Adrenal gland (tissue), 9 donors: ENCODE measurements at regions not wholly inside any gene's neighbourhood (a gene's known extent, or its start where the extent isn't known, plus 50 kb on each side); places are given as distances from the start of the nearest gene placed in this dataset.

Source experiments
- DNase-seq, 7 donors: peaks; one replicate each; pipeline ENCODE4 v3.0.0-alpha.2; 2019 to 2020
- H3K27ac ChIP-seq, 5 donors: fragments of 200-600 bp; sonication (generic) in 4 of 5; 1 replicate in 3 of 5; 2 replicates in 2 of 5; pipeline versions ENCODE4 v1.5.1 to v1.8.0; 2016 to 2020; ENCODE audit warnings: mild to moderate bottlenecking in 1 of 5
- H3K27me3 ChIP-seq: fragments of 200-600 bp; 2 replicates; pipeline ENCODE4 v1.8.0; 2021
- H3K36me3 ChIP-seq, 2 donors: fragments of 200-600 bp; replicated peaks in 1 of 2; 1 replicate in 1 of 2; 2 replicates in 1 of 2; pipeline versions ENCODE4 v1.5.1 to v1.8.0; 2018 to 2022
- H3K4me1 ChIP-seq, 2 donors: fragments of 200-600 bp; replicated peaks in 1 of 2; 1 replicate in 1 of 2; 2 replicates in 1 of 2; pipeline versions ENCODE4 v1.5.1 to v1.8.0; 2018 to 2021
- H3K4me3 ChIP-seq, 4 donors: fragments of 200-600 bp; sonication (generic) in 3 of 4; one replicate each; pipeline ENCODE4 v1.5.1; 2016 to 2018
- H3K9me3 ChIP-seq, 3 donors: fragments of 200-600 bp; sonication (generic) in 1 of 3; replicated peaks in 1 of 3; 1 replicate in 2 of 3; 2 replicates in 1 of 3; pipeline versions ENCODE4 v1.5.1 to v1.8.0; 2016 to 2021
- POLR2A ChIP-seq, 2 donors: fragments of 450-650 bp; IDR thresholded peaks; one replicate each; pipeline ENCODE4 v1.6.1; 2017; ENCODE audit warnings: antibody characterized with exemption in 2 of 2, mild to moderate bottlenecking in 2 of 2, moderate library complexity in 1 of 2
- WGBS, 4 donors: extraction: QIAGEN DNeasy Blood & Tissue Kit in 2 of 4; methylation state at CpG; one replicate each; pipeline versions ENCODE4 v1.1.5 to v1.1.7; 2013 to 2017; 5-methylcytosine and 5-hydroxymethylcytosine counted together
- intact Hi-C, 2 donors: fragments of 100-400 bp; cut with DNase I; formaldehyde crosslinking; loops; one replicate each; pipeline versions ENCODE4 v1.14.1 to v1.15.0; 2022 to 2023
- TF ChIP-seq, protein P1 (sequence below), 6 experiments: fragments of 450-650 bp in 4 of 6; fragments of 200-600 bp in 2 of 6; sonication (generic) in 1 of 6; IDR thresholded peaks; 1 replicate in 5 of 6; 2 replicates in 1 of 6; pipeline versions ENCODE4 v1.5.1 to v1.8.0; 2016 to 2021; ENCODE audit warnings: antibody characterized with exemption in 6 of 6, mild to moderate bottlenecking in 2 of 6, moderate library complexity in 1 of 6
- donor health status: healthy with polysubstance abuse.
- donor health status: Bipolar disorder and iron deficiency.
- donor health status: DM: yes; HTN: yes; CAD: no.
- donor health status: DM: no; HTN: no; CAD: no.
- donor health status: DM: no; HTN: no; CAD: no.

DNA sequence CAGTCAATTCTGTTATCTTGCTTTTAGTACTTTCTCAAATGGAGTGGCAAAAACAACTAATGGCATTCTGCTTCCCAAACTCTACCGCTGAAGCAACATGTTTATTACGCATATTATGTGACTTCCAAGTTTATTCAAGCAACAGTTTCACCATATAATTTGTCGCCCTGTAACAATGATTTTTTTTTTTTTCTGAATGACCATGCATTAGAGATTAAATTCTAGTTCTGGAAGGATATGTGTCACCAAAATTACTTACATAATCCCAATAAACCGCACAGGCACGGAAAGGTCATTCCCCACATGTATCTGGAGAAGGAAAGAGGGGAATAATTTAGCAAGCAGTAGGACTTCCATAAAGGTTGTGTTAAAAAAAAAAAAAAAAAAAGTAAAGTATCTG lies 691.8 kb downstream of the DNAH5 start:
- Histone ChIP-seq H3K27me3 (no peaks in the 10 kb centered on the region), H3K9me3 (no peaks in the 10 kb centered on the region), H3K4me1 (no peaks in the 10 kb centered on the region), H3K36me3 (no peaks in the 10 kb centered on the region), H3K4me3 (no peak overlapping the region), H3K27ac (no peak overlapping the region)
- no peak for TF ChIP-seq POLR2A (IDR thresholded peaks at IDR 0.05)
- TF ChIP-seq, protein P1, sequence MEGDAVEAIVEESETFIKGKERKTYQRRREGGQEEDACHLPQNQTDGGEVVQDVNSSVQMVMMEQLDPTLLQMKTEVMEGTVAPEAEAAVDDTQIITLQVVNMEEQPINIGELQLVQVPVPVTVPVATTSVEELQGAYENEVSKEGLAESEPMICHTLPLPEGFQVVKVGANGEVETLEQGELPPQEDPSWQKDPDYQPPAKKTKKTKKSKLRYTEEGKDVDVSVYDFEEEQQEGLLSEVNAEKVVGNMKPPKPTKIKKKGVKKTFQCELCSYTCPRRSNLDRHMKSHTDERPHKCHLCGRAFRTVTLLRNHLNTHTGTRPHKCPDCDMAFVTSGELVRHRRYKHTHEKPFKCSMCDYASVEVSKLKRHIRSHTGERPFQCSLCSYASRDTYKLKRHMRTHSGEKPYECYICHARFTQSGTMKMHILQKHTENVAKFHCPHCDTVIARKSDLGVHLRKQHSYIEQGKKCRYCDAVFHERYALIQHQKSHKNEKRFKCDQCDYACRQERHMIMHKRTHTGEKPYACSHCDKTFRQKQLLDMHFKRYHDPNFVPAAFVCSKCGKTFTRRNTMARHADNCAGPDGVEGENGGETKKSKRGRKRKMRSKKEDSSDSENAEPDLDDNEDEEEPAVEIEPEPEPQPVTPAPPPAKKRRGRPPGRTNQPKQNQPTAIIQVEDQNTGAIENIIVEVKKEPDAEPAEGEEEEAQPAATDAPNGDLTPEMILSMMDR (IDR thresholded peaks at IDR 0.05): no peak
- WGBS, 4 donors: 84 to 87% (median 85%) methylated on average over 5 of the region's 5 CpGs
- intact Hi-C loops: loop anchor here in 1 of 2 donors (10.0 kb wide), 1 partner anchor 222 kb away; no protein-coding TSS in a partner anchor
- DNase-seq: no peak

DNA sequence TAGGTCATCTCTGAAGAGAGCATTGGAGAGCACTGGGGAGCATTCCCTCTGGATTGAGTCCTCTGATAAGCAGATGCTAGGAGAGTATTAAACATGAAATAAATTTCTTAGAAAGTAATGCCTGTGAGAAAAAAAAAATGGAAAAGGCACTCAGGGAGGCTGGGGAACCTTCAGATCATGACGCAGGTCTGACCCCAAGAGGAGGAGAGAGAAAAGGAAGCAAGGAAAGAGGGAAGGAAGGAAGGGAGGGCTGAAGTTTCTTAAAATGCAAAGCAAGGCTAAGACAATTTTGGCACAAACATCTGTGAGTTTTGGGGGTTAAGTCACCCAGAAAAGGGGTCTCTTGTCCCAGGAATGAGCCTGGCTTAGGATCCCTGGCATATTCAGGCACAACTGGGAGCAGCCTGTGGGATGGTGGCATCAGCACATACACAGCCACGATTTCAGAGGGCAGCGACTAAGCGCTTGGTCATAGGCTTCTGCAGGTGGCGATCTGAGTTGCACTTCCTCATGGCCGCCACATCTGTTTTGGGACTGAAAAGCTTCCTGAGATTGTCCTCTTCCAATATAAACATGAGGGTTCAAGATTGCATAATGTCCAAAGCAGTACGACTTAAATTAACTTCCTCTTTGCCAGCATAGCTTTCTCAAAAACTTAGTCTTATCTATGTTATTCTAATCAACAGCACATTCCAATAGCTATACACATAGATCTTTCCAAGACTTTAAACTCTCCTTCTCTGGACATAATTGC lies 692.7 kb downstream of the DNAH5 start:
- H3K27me3 ChIP-seq: no peaks in the 10 kb centered on the region
- no peaks in the 10 kb centered on the region for H3K36me3 ChIP-seq
- no peak overlapping the region for H3K27ac ChIP-seq
- no peaks in the 10 kb centered on the region for H3K4me1 ChIP-seq
- no peaks in the 10 kb centered on the region for H3K9me3 ChIP-seq
- intact Hi-C loops: loop anchor here in 1 of 2 donors (10.0 kb wide), 1 partner anchor 223 kb away; no protein-coding TSS in a partner anchor
- TF ChIP-seq, protein P1 (IDR thresholded peaks at IDR 0.05): no peak
- TF ChIP-seq POLR2A (IDR thresholded peaks at IDR 0.05): no peak
- WGBS, 4 donors: 40 to 53% (median 49%) methylated on average over 5 to 7 of the region's 7 CpGs
- H3K4me3 ChIP-seq: no peak overlapping the region
- DNase-seq: peak in 3 of 7 donors; percentile 16 to 29 (median 17)

DNA sequence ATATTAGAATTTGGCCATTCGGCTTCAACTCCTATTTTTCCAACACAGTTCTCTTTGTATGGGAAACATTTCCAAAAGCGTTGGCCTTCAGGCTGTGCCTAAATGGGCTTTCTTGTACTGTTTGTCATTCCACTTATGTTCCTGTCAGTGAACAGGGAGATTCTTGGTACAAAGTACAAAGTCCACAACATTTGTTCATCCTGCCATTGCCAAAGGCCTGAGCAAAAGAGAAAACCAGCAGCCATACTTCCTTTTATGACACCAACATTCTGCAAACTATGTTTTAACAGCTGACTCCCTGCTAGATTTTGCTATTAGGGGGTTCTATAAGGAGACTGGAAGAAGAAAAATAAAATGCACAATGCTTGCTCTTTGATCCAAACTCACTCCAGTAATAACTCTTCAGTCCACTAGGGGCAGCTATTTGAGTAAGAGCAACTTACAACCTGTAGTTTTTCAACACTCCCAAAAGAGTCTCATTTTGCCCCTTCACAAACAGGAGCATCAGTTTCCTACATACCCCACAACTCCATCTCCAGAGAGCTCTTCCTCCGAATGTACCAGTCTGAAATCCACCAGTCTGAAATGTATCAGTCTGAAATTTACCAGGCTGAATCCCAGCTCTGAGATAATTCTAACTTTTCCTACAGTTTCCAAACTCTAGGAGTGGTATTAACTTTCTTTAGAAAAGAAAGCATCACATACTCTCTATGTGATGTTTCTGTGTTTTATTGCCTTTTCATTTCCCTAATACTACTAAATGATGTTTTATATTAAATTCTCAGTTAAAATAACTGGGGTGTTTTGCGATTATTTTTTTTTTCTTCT lies 693.8 kb downstream of the DNAH5 start:
- WGBS, 4 donors: 68 to 75% (median 72%) methylated on average over 4 of the region's 4 CpGs
- no peaks in the 10 kb centered on the region for H3K27me3 ChIP-seq
- H3K4me3 ChIP-seq: no peak overlapping the region
- DNase-seq: no peak
- TF ChIP-seq, protein P1 (IDR thresholded peaks at IDR 0.05): peak; percentile 39 to 56 (median 48)
- no peak for TF ChIP-seq POLR2A (IDR thresholded peaks at IDR 0.05)
- no peaks in the 10 kb centered on the region for H3K4me1 ChIP-seq
- H3K27ac ChIP-seq: no peak overlapping the region
- no peaks in the 10 kb centered on the region for H3K36me3 ChIP-seq
- no peaks in the 10 kb centered on the region for H3K9me3 ChIP-seq
- intact Hi-C loops: loop anchor here in 1 of 2 donors (10.0 kb wide), 1 partner anchor 224 kb away; no protein-coding TSS in a partner anchor

DNA sequence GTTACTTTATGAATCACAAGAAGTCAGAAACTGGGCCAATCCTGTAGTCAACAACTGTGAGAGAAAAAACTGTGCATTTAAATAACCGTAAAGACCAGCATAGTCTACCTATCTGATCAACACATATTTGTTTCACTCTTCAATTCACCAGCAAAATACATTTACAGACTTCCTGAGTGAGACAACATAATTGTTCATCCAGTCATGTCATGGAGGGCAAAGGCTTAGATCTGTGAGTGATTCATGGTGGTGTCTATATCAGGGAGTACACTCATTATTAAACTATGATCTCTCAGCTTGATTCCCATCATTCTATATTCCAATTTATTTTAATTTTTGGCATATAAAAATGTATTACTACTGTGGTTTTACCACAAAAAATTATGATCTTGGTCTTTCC lies 694.6 kb downstream of the DNAH5 start:
- DNase-seq: no peak
- TF ChIP-seq, protein P1 (IDR thresholded peaks at IDR 0.05): no peak
- no peak for TF ChIP-seq POLR2A (IDR thresholded peaks at IDR 0.05)
- Histone ChIP-seq H3K27ac (no peak overlapping the region), H3K4me1 (no peaks in the 10 kb centered on the region), H3K9me3 (no peaks in the 10 kb centered on the region), H3K27me3 (no peaks in the 10 kb centered on the region), H3K4me3 (no peak overlapping the region), H3K36me3 (no peaks in the 10 kb centered on the region)
- intact Hi-C loops: loop anchor here in 1 of 2 donors (10.0 kb wide), 1 partner anchor 225 kb away; no protein-coding TSS in a partner anchor
- WGBS, 4 donors: 92 to 100% (median 95%) methylated on average over 1 of the region's 1 CpG
